AG04450 (cell line): ENCODE measurements at regions not wholly inside any gene's neighbourhood (a gene's known extent, or its start where the extent isn't known, plus 50 kb on each side); places are given as distances from the start of the nearest gene placed in this dataset.

Source experiments
- CTCF ChIA-PET: fragments of 300-600, 350-600 bp; formaldehyde crosslinking; extraction: SDS; loops from one replicate; lab custom pipeline; 2022; ENCODE audit warnings: antibody characterized with exemption, inconsistent platforms; lab: Charles Lee
- POLR2A ChIA-PET: fragments of 350-600 bp; formaldehyde crosslinking; extraction: SDS; loops from one replicate; lab custom pipeline; 2021; ENCODE audit warnings: antibody characterized with exemption, inconsistent platforms; lab: Yijun Ruan, JAX
- DNase-seq: peaks from one replicate; pipeline ENCODE4 v3.0.0-alpha.2; 2011; ENCODE audit warnings: low read depth, low spot score
- H3K27ac ChIP-seq: one replicate; pipeline ENCODE4 v1.5.1; 2012; ENCODE audit warnings: low read depth, low read length, control low read depth
- H3K27me3 ChIP-seq: one replicate; pipeline ENCODE4 v1.6.0; 2012; ENCODE audit warnings: low read length; ENCODE audit not compliant: control insufficient read depth, insufficient read depth
- H3K4me3 ChIP-seq: 2 replicates; pipeline ENCODE4 v1.5.1; 2011; ENCODE audit warnings: mild to moderate bottlenecking, low read depth, low read length, control low read depth
- H3K9me3 ChIP-seq: 2 replicates; pipeline ENCODE4 v1.5.1; 2012; ENCODE audit warnings: low read length; ENCODE audit not compliant: control insufficient read depth, insufficient read depth
- CTCF ChIP-seq: IDR thresholded peaks from 2 replicates; pipeline ENCODE4 v1.5.1; 2011; ENCODE audit warnings: low read depth, low read length, control low read depth, inconsistent platforms

- H3K4me3 ChIP-seq = no peak overlapping the region
- no peak for TF ChIP-seq CTCF
- ChIA-PET CTCF (no interaction called here), POLR2A (no interaction called here)
- H3K27me3 ChIP-seq = no peaks in the 10 kb centered on the region
- H3K9me3 ChIP-seq = no peaks in the 10 kb centered on the region; the same call in 1 of the 2 replicates
- no peak overlapping the region for H3K27ac ChIP-seq
- DNase-seq = no peak
Measured at GRCh38 chr18:40832362-40832761, 1122.7 kb upstream of the PIK3C3 start.

- CTCF ChIA-PET = no interaction called here
- Histone ChIP-seq H3K9me3 (no peaks in the 10 kb centered on the region), H3K27me3 (no peaks in the 10 kb centered on the region), H3K4me3 (no peak overlapping the region), H3K27ac (no peak overlapping the region)
- no peak for DNase-seq
- TF ChIP-seq CTCF = no peak
- POLR2A ChIA-PET = no interaction called here
Measured at GRCh38 chr18:40824291-40824690, 1130.7 kb upstream of the PIK3C3 start.

- H3K9me3 ChIP-seq = no peaks in the 10 kb centered on the region
- DNase-seq = no peak
- ChIA-PET POLR2A (no interaction called here), CTCF (no interaction called here)
- no peak overlapping the region for H3K27ac ChIP-seq
- H3K4me3 ChIP-seq = no peak overlapping the region
- TF ChIP-seq CTCF = no peak
- no peaks in the 10 kb centered on the region for H3K27me3 ChIP-seq
Measured at GRCh38 chr18:40821596-40822243, 1133.3 kb upstream of the PIK3C3 start.

GRCh38 chr18:40812981-40813515 is 1142.0 kb upstream of the PIK3C3 start:
- CTCF ChIA-PET = no interaction called here
- no peak overlapping the region for H3K4me3 ChIP-seq
- TF ChIP-seq CTCF = no peak
- POLR2A ChIA-PET = no interaction called here
- H3K27ac ChIP-seq = no peak overlapping the region
- H3K9me3 ChIP-seq = no peaks in the 10 kb centered on the region
- H3K27me3 ChIP-seq = no peaks in the 10 kb centered on the region
- DNase-seq = no peak

GRCh38 chr18:40810372-40810771 is 1144.7 kb upstream of the PIK3C3 start:
- ChIA-PET CTCF (no interaction called here), POLR2A (no interaction called here)
- no peak for DNase-seq
- H3K27me3 ChIP-seq = no peaks in the 10 kb centered on the region
- TF ChIP-seq CTCF = no peak
- no peak overlapping the region for H3K4me3 ChIP-seq
- H3K9me3 ChIP-seq = no peaks in the 10 kb centered on the region
- H3K27ac ChIP-seq = no peak overlapping the region
